Testis (tissue), 2 donors: ENCODE measurements at regions not wholly inside any gene's neighbourhood (a gene's known extent, or its start where the extent isn't known, plus 50 kb on each side); places are given as distances from the start of the nearest gene placed in this dataset.

Experiments used
- DNase-seq: peaks from one replicate; pipeline ENCODE4 v3.0.0-alpha.2; 2019
- H3K27ac ChIP-seq, 2 donors: fragments of 200-600 bp; sonication (generic); one replicate each; pipeline ENCODE4 v1.5.1; 2019
- H3K27me3 ChIP-seq: fragments of 200-600 bp; sonication (generic); one replicate; pipeline ENCODE4 v1.5.1; 2019
- H3K36me3 ChIP-seq: fragments of 200-600 bp; sonication (generic); one replicate; pipeline ENCODE4 v1.5.1; 2017; ENCODE audit warnings: low read depth; ENCODE audit errors: missing control alignments
- H3K4me1 ChIP-seq: fragments of 200-600 bp; sonication (generic); one replicate; pipeline ENCODE4 v1.5.1; 2019
- H3K4me3 ChIP-seq, 2 donors: fragments of 200-600 bp; sonication (generic); one replicate each; pipeline ENCODE4 v1.5.1; 2017 to 2019
- H3K9me3 ChIP-seq: fragments of 200-600 bp; sonication (generic); one replicate; pipeline ENCODE4 v1.5.1; 2017
- POLR2A ChIP-seq: fragments of 450-650 bp; IDR thresholded peaks from one replicate; pipeline ENCODE4 v1.6.1; 2017; ENCODE audit warnings: antibody characterized with exemption, mild to moderate bottlenecking, moderate library complexity
- WGBS, 2 donors: methylation state at CpG; one replicate each; pipeline ENCODE4 v1.1.5; 2018; 5-methylcytosine and 5-hydroxymethylcytosine counted together
- intact Hi-C: fragments of 100-400 bp; cut with DNase I; formaldehyde crosslinking; loops from one replicate; pipeline ENCODE4 v1.15.1; 2023; ENCODE audit warnings: low total_unique reads
- TF ChIP-seq, protein P1 (sequence below), 3 experiments: fragments of 450-650 bp in 2 of 3; fragments of 200-600 bp in 1 of 3; sonication (generic) in 1 of 3; IDR thresholded peaks; one replicate each; pipeline ENCODE4 v1.5.1; 2016 to 2019; ENCODE audit warnings: antibody characterized with exemption in 3 of 3, mild to moderate bottlenecking in 2 of 3, moderate library complexity in 1 of 3

DNA sequence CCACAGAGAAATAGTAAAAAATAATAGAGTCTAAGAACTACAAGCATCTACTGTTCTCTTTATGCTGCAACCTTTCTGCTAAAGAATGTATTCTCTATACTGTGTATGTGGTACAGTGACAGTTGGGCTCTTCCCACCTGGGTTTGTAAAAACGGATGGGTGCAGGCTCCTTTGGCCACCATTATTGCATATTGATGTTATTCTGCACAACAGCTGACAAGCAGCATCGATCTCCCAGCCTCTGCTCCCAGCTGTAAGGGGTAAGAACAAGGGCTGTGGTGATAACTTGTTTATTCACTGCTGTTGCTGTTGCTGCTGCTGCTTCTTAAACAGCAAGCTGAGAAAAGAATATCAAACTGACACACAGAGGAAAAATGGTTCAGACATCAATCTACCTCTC, 56.1 kb downstream of the KCNRG start:
- intact Hi-C loops = no loop called here
- no peaks in the 10 kb centered on the region for H3K27me3 ChIP-seq
- no peak overlapping the region for H3K4me3 ChIP-seq
- H3K9me3 ChIP-seq = no peaks in the 10 kb centered on the region
- TF ChIP-seq POLR2A = no peak
- TF ChIP-seq, protein P1, sequence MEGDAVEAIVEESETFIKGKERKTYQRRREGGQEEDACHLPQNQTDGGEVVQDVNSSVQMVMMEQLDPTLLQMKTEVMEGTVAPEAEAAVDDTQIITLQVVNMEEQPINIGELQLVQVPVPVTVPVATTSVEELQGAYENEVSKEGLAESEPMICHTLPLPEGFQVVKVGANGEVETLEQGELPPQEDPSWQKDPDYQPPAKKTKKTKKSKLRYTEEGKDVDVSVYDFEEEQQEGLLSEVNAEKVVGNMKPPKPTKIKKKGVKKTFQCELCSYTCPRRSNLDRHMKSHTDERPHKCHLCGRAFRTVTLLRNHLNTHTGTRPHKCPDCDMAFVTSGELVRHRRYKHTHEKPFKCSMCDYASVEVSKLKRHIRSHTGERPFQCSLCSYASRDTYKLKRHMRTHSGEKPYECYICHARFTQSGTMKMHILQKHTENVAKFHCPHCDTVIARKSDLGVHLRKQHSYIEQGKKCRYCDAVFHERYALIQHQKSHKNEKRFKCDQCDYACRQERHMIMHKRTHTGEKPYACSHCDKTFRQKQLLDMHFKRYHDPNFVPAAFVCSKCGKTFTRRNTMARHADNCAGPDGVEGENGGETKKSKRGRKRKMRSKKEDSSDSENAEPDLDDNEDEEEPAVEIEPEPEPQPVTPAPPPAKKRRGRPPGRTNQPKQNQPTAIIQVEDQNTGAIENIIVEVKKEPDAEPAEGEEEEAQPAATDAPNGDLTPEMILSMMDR (IDR thresholded peaks at IDR 0.05) = no peak
- no peaks in the 10 kb centered on the region for H3K36me3 ChIP-seq
- H3K27ac ChIP-seq = no peak overlapping the region
- DNase-seq = no peak
- H3K4me1 ChIP-seq = peaks cover 3% of the 10 kb centered on the region
- WGBS, 2 donors = 42 to 67% methylated on average over 2 of the region's 2 CpGs

DNA sequence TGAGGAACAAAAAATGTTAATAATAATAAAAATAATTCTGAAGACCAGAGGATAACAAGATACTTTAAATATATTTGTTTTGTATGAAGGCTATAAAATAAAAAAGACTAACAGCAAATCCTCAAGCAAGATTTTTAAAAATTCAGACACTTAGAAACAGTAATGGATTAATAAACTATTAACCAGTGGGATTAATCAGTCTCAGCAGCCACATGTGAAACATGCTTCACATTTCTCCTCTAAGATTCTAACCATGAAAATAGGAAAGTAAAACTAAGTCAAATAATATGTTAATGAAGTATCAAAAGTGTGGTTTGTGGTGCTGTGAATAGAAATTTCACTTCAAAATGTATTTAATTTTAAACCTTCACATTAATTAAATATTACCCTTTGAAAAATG, 57.4 kb downstream of the KCNRG start:
- H3K27ac ChIP-seq = no peak overlapping the region
- no peak for DNase-seq
- no peaks in the 10 kb centered on the region for H3K27me3 ChIP-seq
- TF ChIP-seq, protein P1 (IDR thresholded peaks at IDR 0.05) = no peak
- TF ChIP-seq POLR2A = no peak
- intact Hi-C loops = no loop called here
- no peaks in the 10 kb centered on the region for H3K9me3 ChIP-seq
- peaks cover 3% of the 10 kb centered on the region for H3K4me1 ChIP-seq
- no peak overlapping the region for H3K4me3 ChIP-seq
- no peaks in the 10 kb centered on the region for H3K36me3 ChIP-seq

DNA sequence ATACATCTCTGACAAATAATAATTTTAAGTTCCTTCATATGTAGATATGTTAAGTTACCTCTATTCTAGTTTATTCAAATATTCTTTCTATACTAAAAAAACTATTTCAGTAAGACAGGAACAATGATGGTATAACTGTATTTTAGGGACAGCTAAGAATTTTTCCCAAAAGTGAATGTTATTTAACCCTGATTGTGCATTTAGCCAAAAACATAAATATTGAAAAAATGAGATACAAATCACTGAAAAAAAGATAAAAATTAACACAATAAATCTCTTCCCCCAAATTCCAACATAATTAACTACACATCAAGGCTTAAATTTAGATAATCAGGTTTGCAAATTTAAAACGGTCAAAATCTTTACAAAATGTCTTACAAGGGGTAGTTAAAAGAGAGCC, 58.1 kb downstream of the KCNRG start:
- DNase-seq = no peak
- Histone ChIP-seq H3K36me3 (no peaks in the 10 kb centered on the region), H3K27ac (peak overlapping the region in 1 of 2 donors; percentile 39), H3K4me3 (no peak overlapping the region), H3K4me1 (peaks cover 3% of the 10 kb centered on the region), H3K9me3 (no peaks in the 10 kb centered on the region), H3K27me3 (no peaks in the 10 kb centered on the region)
- intact Hi-C loops = no loop called here
- 71 to 87% methylated on average over 1 of the region's 1 CpG for WGBS, 2 donors
- TF ChIP-seq, protein P1 (IDR thresholded peaks at IDR 0.05) = no peak
- no peak for TF ChIP-seq POLR2A

DNA sequence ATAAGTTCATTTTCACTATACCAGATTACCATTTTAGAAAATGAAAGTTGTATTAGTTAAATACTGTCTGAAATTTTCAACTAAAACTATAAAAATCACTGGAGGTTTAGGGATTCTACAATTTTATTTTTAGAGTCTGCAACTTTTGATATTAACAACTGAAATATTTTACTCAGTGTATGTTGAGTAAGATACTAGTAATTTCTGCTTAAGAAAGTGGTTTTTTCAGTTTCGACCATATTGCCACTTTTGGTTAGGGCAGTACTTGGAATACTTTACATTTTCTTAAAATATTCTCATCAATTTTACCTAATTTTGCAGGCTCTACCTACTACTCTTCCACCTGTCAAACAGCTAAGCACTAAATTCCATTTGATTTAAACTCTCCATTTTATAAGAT, 59.6 kb downstream of the KCNRG start:
- TF ChIP-seq, protein P1 (IDR thresholded peaks at IDR 0.05) = no peak
- no peak for TF ChIP-seq POLR2A
- Histone ChIP-seq H3K9me3 (no peaks in the 10 kb centered on the region), H3K27ac (peak overlapping the region in 1 of 2 donors; percentile 18), H3K27me3 (no peaks in the 10 kb centered on the region), H3K4me3 (no peak overlapping the region), H3K4me1 (peaks cover 3% of the 10 kb centered on the region), H3K36me3 (no peaks in the 10 kb centered on the region)
- no peak for DNase-seq
- WGBS, 2 donors = 94 to 95% methylated on average over 1 of the region's 1 CpG
- intact Hi-C loops = no loop called here

DNA sequence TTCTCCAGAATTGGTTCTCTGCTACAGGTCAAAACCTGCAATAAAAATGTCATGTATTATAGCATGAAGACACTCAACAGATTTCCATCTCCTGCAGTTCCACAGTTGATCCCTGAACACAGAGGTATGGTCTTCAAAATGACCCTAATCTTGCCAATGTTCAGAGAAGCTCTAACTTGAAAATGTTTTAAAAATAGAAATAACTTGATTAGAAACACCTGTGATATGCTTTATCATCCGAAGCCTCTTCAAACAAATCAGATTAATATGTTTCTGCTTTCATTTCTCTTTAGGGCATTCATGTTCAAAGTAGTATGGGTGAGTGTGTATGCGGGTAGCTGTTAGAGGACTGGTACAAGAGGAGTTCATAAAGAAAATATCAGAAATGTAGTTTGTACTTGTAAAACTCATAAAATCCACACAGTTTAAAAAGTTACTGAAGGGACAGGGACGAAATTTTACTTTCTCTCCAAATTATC, 60.4 kb downstream of the KCNRG start:
- Histone ChIP-seq H3K4me1 (peaks cover 3% of the 10 kb centered on the region), H3K9me3 (no peaks in the 10 kb centered on the region), H3K36me3 (no peaks in the 10 kb centered on the region), H3K4me3 (no peak overlapping the region), H3K27ac (peak overlapping the region; percentile 46 to 65), H3K27me3 (no peaks in the 10 kb centered on the region)
- intact Hi-C loops = no loop called here
- WGBS, 2 donors = 64 to 75% methylated on average over 3 of the region's 3 CpGs
- DNase-seq = no peak
- no peak for TF ChIP-seq POLR2A
- TF ChIP-seq, protein P1 (IDR thresholded peaks at IDR 0.05) = no peak
